ENCODE measurements at regions not wholly inside any gene's neighbourhood (a gene's known extent, or its start where the extent isn't known, plus 50 kb on each side); places are given as distances from the start of the nearest gene placed in this dataset.

DNA sequence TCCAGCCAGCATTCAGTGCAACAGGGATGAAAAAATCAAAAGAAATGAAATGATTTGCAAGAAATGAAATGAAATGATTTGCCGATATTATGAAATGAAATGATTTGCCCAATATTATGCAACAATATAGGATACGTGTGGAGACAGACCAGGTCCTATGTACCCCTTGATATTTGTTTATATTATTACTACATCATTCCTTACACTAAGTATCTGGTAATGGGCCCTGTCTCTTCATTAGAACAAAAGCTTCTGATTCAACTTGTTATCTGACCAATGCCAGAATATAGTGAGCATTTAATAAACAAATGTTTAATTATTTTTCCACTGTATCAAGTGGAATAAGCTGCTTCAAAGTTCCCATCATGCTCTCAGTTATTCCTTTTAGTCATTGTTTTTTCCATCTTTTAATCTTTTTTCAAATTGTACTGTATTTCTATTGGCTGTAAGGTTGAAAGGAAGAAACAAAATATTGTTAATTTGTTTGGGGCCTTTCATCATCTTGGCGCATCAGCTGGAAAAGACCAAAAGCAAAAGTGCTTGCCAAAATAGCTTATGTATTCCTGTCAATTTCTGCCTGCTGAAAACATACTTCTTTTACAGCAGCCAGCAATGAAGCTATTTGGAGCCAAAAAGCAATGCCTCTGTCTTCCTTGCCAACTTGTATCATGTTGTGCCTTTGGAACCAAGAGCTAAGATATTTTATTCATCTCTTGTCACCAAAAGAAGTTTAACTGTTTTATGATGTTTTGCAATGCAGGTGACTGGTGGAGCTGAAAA, 2314.9 kb downstream of the LRRC4C start:
- no peak overlapping the region for H3K4me3 ChIP-seq (ENCODE audit: insufficient read depth, low read depth, low read length)
- no peak for DNase-seq
- H3K27me3 ChIP-seq (ENCODE audit: control insufficient read depth, insufficient read depth, low read length), result no peaks in the 10 kb centered on the region
- no peaks in the 10 kb centered on the region for H3K36me3 ChIP-seq (replicated peaks; ENCODE audit: control insufficient read depth, insufficient read depth, low read length)

GRCh38 chr11:39139581-39139980, 2319.9 kb downstream of the LRRC4C start:
- no peak overlapping the region for H3K4me3 ChIP-seq (ENCODE audit: insufficient read depth, low read depth, low read length)
- DNase-seq, result no peak
- no peaks in the 10 kb centered on the region for H3K27me3 ChIP-seq (ENCODE audit: control insufficient read depth, insufficient read depth, low read length)
- H3K36me3 ChIP-seq (replicated peaks; ENCODE audit: control insufficient read depth, insufficient read depth, low read length), result no peaks in the 10 kb centered on the region

DNA sequence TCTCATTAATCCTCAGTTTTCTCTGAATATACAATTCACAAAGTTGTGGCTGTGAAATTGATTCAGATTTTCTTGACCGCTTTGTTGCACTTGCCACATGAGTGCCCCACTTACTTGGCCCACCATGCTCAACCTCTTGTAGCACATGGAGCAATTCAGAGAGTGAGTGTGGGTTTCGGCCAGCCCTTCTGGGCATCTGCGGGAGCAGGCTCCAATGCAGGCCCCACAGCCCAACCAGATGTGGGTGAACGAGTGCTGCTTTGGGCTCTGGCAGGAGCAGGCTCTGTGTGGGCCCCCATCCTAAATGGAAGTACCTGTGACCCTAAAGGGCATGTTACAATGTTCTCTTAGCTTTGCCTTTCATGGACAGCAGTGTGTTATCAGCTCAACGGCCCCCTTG, 2338.6 kb downstream of the LRRC4C start:
- H3K4me3 ChIP-seq (ENCODE audit: insufficient read depth, low read depth, low read length), result no peak overlapping the region
- H3K27me3 ChIP-seq (ENCODE audit: control insufficient read depth, insufficient read depth, low read length), result no peaks in the 10 kb centered on the region
- no peak for DNase-seq
- no peaks in the 10 kb centered on the region for H3K36me3 ChIP-seq (replicated peaks; ENCODE audit: control insufficient read depth, insufficient read depth, low read length)

GRCh38 chr11:39113606-39114005, 2345.8 kb downstream of the LRRC4C start:
- Histone ChIP-seq H3K27me3 (ENCODE audit: control insufficient read depth, insufficient read depth, low read length) (no peaks in the 10 kb centered on the region), H3K4me3 (ENCODE audit: insufficient read depth, low read depth, low read length) (no peak overlapping the region), H3K36me3 (replicated peaks; ENCODE audit: control insufficient read depth, insufficient read depth, low read length) (no peaks in the 10 kb centered on the region)
- no peak for DNase-seq

DNA sequence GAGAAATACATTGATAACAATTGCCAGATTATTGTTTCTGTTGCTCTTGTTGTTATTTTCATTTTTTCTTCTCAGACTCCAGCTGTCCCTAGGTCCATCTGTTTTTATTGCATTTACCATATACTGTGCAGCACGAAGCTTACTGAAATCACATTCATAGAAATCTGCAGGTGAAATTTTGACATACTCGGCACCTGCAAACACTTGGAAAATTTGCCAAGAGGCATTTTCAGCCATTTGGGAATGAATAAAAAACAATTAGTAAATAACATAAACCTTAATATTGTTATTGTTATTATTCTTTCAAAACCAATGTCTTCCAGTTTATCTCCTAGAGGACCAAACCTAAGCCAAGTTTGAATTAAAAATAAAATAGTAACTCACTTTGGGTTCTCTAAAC, 2357.2 kb downstream of the LRRC4C start:
- H3K4me3 ChIP-seq (ENCODE audit: insufficient read depth, low read depth, low read length), result no peak overlapping the region
- DNase-seq, result no peak
- H3K27me3 ChIP-seq (ENCODE audit: control insufficient read depth, insufficient read depth, low read length), result no peaks in the 10 kb centered on the region
- no peaks in the 10 kb centered on the region for H3K36me3 ChIP-seq (replicated peaks; ENCODE audit: control insufficient read depth, insufficient read depth, low read length)

DNA sequence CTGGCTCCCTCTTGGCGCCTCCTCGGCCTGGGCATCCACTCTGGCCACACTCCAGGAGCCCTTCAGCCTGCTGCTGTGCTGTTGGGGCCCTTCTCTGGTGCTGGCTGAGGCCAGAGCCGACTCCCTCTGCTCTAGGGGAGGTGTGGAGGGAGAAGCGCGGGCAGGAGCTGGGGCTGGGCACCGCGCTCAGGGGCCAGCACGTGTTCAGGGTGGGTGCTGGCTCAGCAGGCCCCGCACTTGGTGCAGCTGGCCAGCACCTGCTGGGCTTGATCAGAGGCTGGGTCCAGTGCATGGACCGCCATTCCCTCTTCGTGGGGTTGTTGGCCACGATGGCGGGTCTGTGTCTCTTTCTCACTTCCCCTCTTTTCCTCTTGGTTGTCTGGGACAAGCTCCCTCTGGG, 2381.0 kb downstream of the LRRC4C start:
- H3K36me3 ChIP-seq (replicated peaks; ENCODE audit: control insufficient read depth, insufficient read depth, low read length), result no peaks in the 10 kb centered on the region
- H3K27me3 ChIP-seq (ENCODE audit: control insufficient read depth, insufficient read depth, low read length), result no peaks in the 10 kb centered on the region
- DNase-seq, result no peak

GRCh38 chr11:39037611-39038010, 2421.8 kb downstream of the LRRC4C start:
- no peak for DNase-seq
- H3K27me3 ChIP-seq (ENCODE audit: control insufficient read depth, insufficient read depth, low read length), result no peaks in the 10 kb centered on the region
- H3K4me3 ChIP-seq (ENCODE audit: insufficient read depth, low read depth, low read length), result no peak overlapping the region
- H3K36me3 ChIP-seq (replicated peaks; ENCODE audit: control insufficient read depth, insufficient read depth, low read length), result no peaks in the 10 kb centered on the region

More for the DNA sequence above, 2381.0 kb downstream of the LRRC4C start:
- H3K4me3 ChIP-seq (ENCODE audit: insufficient read depth, low read depth, low read length), result no peak overlapping the region

- no peaks in the 10 kb centered on the region for H3K36me3 ChIP-seq (replicated peaks; ENCODE audit: control insufficient read depth, insufficient read depth, low read length)
- no peak for DNase-seq
- no peaks in the 10 kb centered on the region for H3K27me3 ChIP-seq (ENCODE audit: control insufficient read depth, insufficient read depth, low read length)
- no peak overlapping the region for H3K4me3 ChIP-seq (ENCODE audit: insufficient read depth, low read depth, low read length)
Observed at GRCh38 chr11:39036021-39036420, 2423.4 kb downstream of the LRRC4C start.

GRCh38 chr11:39021539-39021938, 2423.5 kb upstream of the RAG2 start:
- Histone ChIP-seq H3K27me3 (ENCODE audit: control insufficient read depth, insufficient read depth, low read length) (no peaks in the 10 kb centered on the region), H3K4me3 (ENCODE audit: insufficient read depth, low read depth, low read length) (no peak overlapping the region), H3K36me3 (replicated peaks; ENCODE audit: control insufficient read depth, insufficient read depth, low read length) (no peaks in the 10 kb centered on the region)
- DNase-seq, result no peak

DNA sequence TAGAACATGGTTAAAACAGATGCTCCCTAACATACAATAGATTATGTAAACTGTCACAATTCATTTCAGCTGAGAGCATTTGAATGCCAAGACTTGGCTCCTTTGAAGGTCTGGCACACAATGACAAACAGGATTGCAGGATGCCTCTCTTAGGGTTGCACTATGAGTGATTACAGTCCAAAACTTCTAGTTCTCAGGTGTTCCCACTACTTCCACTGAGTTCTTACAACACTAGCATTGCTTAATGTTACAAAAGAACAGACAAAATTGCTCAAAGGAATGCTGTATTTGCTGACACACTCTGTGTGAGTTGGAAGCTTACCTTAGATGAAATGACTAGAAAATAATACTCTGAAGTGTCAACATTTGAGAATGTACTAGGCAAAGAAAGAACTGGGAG, 2413.8 kb upstream of the RAG2 start:
- Histone ChIP-seq H3K36me3 (replicated peaks; ENCODE audit: control insufficient read depth, insufficient read depth, low read length) (no peaks in the 10 kb centered on the region), H3K4me3 (ENCODE audit: insufficient read depth, low read depth, low read length) (no peak overlapping the region), H3K27me3 (ENCODE audit: control insufficient read depth, insufficient read depth, low read length) (no peaks in the 10 kb centered on the region)
- no peak for DNase-seq

GRCh38 chr11:38990841-38991240, 2392.8 kb upstream of the RAG2 start:
- Histone ChIP-seq H3K4me3 (ENCODE audit: insufficient read depth, low read depth, low read length) (no peak overlapping the region), H3K27me3 (ENCODE audit: control insufficient read depth, insufficient read depth, low read length) (no peaks in the 10 kb centered on the region), H3K36me3 (replicated peaks; ENCODE audit: control insufficient read depth, insufficient read depth, low read length) (no peaks in the 10 kb centered on the region)
- no peak for DNase-seq

- H3K36me3 ChIP-seq (replicated peaks; ENCODE audit: control insufficient read depth, insufficient read depth, low read length), result no peaks in the 10 kb centered on the region
- H3K27me3 ChIP-seq (ENCODE audit: control insufficient read depth, insufficient read depth, low read length), result no peaks in the 10 kb centered on the region
- H3K4me3 ChIP-seq (ENCODE audit: insufficient read depth, low read depth, low read length), result no peak overlapping the region
- no peak for DNase-seq
Observed at GRCh38 chr11:38990139-38990538, 2392.1 kb upstream of the RAG2 start.

GRCh38 chr11:38988908-38989307, 2390.9 kb upstream of the RAG2 start:
- Histone ChIP-seq H3K27me3 (ENCODE audit: control insufficient read depth, insufficient read depth, low read length) (no peaks in the 10 kb centered on the region), H3K36me3 (replicated peaks; ENCODE audit: control insufficient read depth, insufficient read depth, low read length) (no peaks in the 10 kb centered on the region), H3K4me3 (ENCODE audit: insufficient read depth, low read depth, low read length) (no peak overlapping the region)
- DNase-seq, result no peak

DNA sequence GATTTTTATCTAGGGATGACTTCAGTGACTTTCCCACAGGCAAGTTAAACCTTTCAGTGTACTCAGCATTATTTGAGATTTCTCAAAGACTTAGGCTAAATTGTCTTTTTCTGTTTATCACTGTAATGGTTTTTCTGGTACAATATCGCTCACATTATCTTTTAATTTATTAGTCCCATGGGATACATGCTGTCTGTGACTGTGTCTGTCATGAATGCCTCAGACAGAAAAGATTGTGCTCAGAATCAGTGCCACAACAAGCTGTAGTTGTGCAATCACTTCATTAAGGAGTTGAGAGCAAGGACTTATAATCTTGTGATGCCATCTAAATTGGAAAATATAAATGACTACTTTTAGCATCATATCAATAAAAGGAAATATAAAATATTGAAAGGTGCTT, 2374.2 kb upstream of the RAG2 start:
- DNase-seq, result no peak
- H3K27me3 ChIP-seq (ENCODE audit: control insufficient read depth, insufficient read depth, low read length), result no peaks in the 10 kb centered on the region
- H3K4me3 ChIP-seq (ENCODE audit: insufficient read depth, low read depth, low read length), result no peak overlapping the region
- no peaks in the 10 kb centered on the region for H3K36me3 ChIP-seq (replicated peaks; ENCODE audit: control insufficient read depth, insufficient read depth, low read length)

DNA sequence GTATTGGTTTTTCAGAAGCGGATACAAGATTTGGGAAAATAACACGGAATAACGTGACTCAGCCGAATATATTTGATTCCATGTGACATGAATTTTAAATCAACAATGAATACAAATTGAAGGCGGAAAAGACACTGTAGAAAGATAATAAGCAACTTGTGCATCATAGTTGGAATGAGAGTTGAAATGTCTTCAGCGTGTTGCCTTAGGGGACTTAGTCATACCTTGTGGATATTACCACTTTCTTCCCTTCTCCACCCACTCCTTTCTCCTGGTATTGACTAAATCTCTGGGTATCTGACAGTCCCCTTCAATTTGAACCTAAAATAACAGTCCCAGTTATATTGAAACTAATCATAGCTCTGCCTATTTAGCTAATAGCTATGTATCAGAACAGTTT, 2373.1 kb upstream of the RAG2 start:
- Histone ChIP-seq H3K4me3 (ENCODE audit: insufficient read depth, low read depth, low read length) (no peak overlapping the region), H3K27me3 (ENCODE audit: control insufficient read depth, insufficient read depth, low read length) (no peaks in the 10 kb centered on the region), H3K36me3 (replicated peaks; ENCODE audit: control insufficient read depth, insufficient read depth, low read length) (no peaks in the 10 kb centered on the region)
- no peak for DNase-seq

GRCh38 chr11:38968951-38969350, 2370.9 kb upstream of the RAG2 start:
- no peaks in the 10 kb centered on the region for H3K27me3 ChIP-seq (ENCODE audit: control insufficient read depth, insufficient read depth, low read length)
- no peak overlapping the region for H3K4me3 ChIP-seq (ENCODE audit: insufficient read depth, low read depth, low read length)

More at GRCh38 chr11:38968951-38969350, 2370.9 kb upstream of the RAG2 start:
- DNase-seq, result no peak
- no peaks in the 10 kb centered on the region for H3K36me3 ChIP-seq (replicated peaks; ENCODE audit: control insufficient read depth, insufficient read depth, low read length)

All from H7 (cell line).